ENCODE measurements at regions not wholly inside any gene's neighbourhood (a gene's known extent, or its start where the extent isn't known, plus 50 kb on each side); places are given as distances from the start of the nearest gene placed in this dataset.

- TF ChIP-seq CTCF (IDR thresholded peaks at IDR 0.05) (no peak), POLR2A (IDR thresholded peaks at IDR 0.05) (no peak)
Observed at GRCh38 chr1:4447778-4448420, 206.5 kb upstream of the AJAP1 start.
